HEK293 (cell line): ENCODE measurements at regions not wholly inside any gene's neighbourhood (a gene's known extent, or its start where the extent isn't known, plus 50 kb on each side); places are given as distances from the start of the nearest gene placed in this dataset.
"Not testable (repeated sequence)": the region's sequence is repeated elsewhere in the genome, so short reads cannot be mapped to it uniquely, and the experiment has no call there.

ENCODE experiments used
- CTCF ChIA-PET: fragments of 350-600 bp; formaldehyde crosslinking; extraction: SDS; loops from one replicate; lab custom pipeline; 2021; ENCODE audit warnings: antibody characterized with exemption; lab: Yijun Ruan, JAX
- POLR2A ChIA-PET: fragments of 300-600 bp; formaldehyde crosslinking; extraction: SDS; loops from one replicate; lab custom pipeline; 2020; ENCODE audit warnings: antibody characterized with exemption, inconsistent platforms; lab: Yijun Ruan, JAX
- H3K27ac ChIP-seq: fragments of 200-500 bp; sonication (Bioruptor generic); 2 replicates; pipeline ENCODE4 v1.5.1; 2014; ENCODE audit warnings: low read depth, low read length, control low read depth, inconsistent platforms; ENCODE audit errors: extremely low read depth
- H3K36me3 ChIP-seq, 2 experiments: fragments of 200-500 bp in 1 of 2; sonication (Bioruptor generic) in 1 of 2; 1 replicate in 1 of 2; 2 replicates in 1 of 2; pipeline ENCODE4 v1.5.1; 2014 to 2017; ENCODE audit warnings: inconsistent platforms in 2 of 2, low read length in 2 of 2; ENCODE audit not compliant: control insufficient read depth in 2 of 2, insufficient read depth in 1 of 2
- H3K4me1 ChIP-seq: fragments of 200-500 bp; sonication (Bioruptor generic); 2 replicates; pipeline ENCODE4 v1.5.1; 2014; ENCODE audit warnings: mild to moderate bottlenecking, low read length, inconsistent platforms; ENCODE audit not compliant: control insufficient read depth, insufficient read depth
- H3K4me3 ChIP-seq: 2 replicates; pipeline ENCODE4 v1.5.1; 2011; ENCODE audit warnings: low read depth, mild to moderate bottlenecking, control low read depth, low read length, moderate library complexity
- H3K9me3 ChIP-seq: fragments of 200-500 bp; sonication (Bioruptor generic); 2 replicates; pipeline ENCODE4 v1.5.1; 2014; ENCODE audit warnings: low read depth, low read length, inconsistent platforms; ENCODE audit not compliant: control insufficient read depth, insufficient read depth
- KLF8 ChIP-seq: fragments of 450-650 bp; formaldehyde crosslinking; IDR thresholded peaks from 2 replicates; pipeline ENCODE4 v1.5.1; 2016; ENCODE audit warnings: missing biosample characterization, missing genetic modification characterization
- OVOL3 ChIP-seq: fragments of 450-650 bp; formaldehyde crosslinking; IDR thresholded peaks from 2 replicates; pipeline ENCODE4 v1.5.1; 2016; ENCODE audit warnings: missing biosample characterization, missing genetic modification characterization
- WT1 ChIP-seq: fragments of 450-650 bp; formaldehyde crosslinking; IDR thresholded peaks from 2 replicates; pipeline ENCODE4 v1.5.1; 2016; ENCODE audit warnings: missing biosample characterization, missing genetic modification characterization
- ZBTB21 ChIP-seq: fragments of 450-650 bp; formaldehyde crosslinking; IDR thresholded peaks from 2 replicates; pipeline ENCODE4 v1.5.1; 2017; ENCODE audit warnings: missing biosample characterization, missing genetic modification characterization
- ZEB2 ChIP-seq: fragments of 450-650 bp; formaldehyde crosslinking; IDR thresholded peaks from 2 replicates; pipeline ENCODE4 v1.5.1; 2016; ENCODE audit warnings: missing biosample characterization, missing genetic modification characterization
- ZNF146 ChIP-seq: fragments of 450-650 bp; formaldehyde crosslinking; IDR thresholded peaks from 2 replicates; pipeline ENCODE4 v1.5.1; 2016; ENCODE audit warnings: missing biosample characterization, missing genetic modification characterization
- ZNF155 ChIP-seq: fragments of 450-650 bp; formaldehyde crosslinking; IDR thresholded peaks from 2 replicates; pipeline ENCODE4 v1.5.1; 2016; ENCODE audit warnings: missing biosample characterization, missing genetic modification characterization
- ZNF169 ChIP-seq: fragments of 450-650 bp; formaldehyde crosslinking; IDR thresholded peaks from 2 replicates; pipeline ENCODE4 v1.5.1; 2016; ENCODE audit warnings: missing biosample characterization, missing genetic modification characterization
- ZNF174 ChIP-seq: fragments of 450-650 bp; formaldehyde crosslinking; IDR thresholded peaks from 2 replicates; pipeline ENCODE4 v1.5.0; 2017; ENCODE audit warnings: missing biosample characterization, mild to moderate bottlenecking, missing genetic modification characterization
- ZNF214 ChIP-seq: fragments of 450-650 bp; formaldehyde crosslinking; IDR thresholded peaks from 2 replicates; pipeline ENCODE4 v1.5.1; 2017; ENCODE audit warnings: missing biosample characterization, mild to moderate bottlenecking, missing genetic modification characterization, borderline replicate concordance
- ZNF311 ChIP-seq: fragments of 450-650 bp; formaldehyde crosslinking; IDR thresholded peaks from 2 replicates; pipeline ENCODE4 v1.5.1; 2017; ENCODE audit warnings: missing biosample characterization, missing genetic modification characterization, borderline replicate concordance
- ZNF335 ChIP-seq: fragments of 450-650 bp; formaldehyde crosslinking; conservative IDR thresholded peaks from 2 replicates; pipeline ENCODE4 v1.5.1; 2016; ENCODE audit warnings: missing biosample characterization, missing genetic modification characterization
- ZNF514 ChIP-seq: fragments of 450-650 bp; formaldehyde crosslinking; IDR thresholded peaks from 2 replicates; pipeline ENCODE4 v1.5.1; 2016; ENCODE audit warnings: missing biosample characterization, missing genetic modification characterization
- ZNF571 ChIP-seq: fragments of 450-650 bp; formaldehyde crosslinking; IDR thresholded peaks from 2 replicates; pipeline ENCODE4 v1.5.0; 2017; ENCODE audit warnings: missing biosample characterization, missing genetic modification characterization
- ZNF654 ChIP-seq: fragments of 450-650 bp; formaldehyde crosslinking; IDR thresholded peaks from 2 replicates; pipeline ENCODE4 v1.5.1; 2016; ENCODE audit warnings: low read depth, missing biosample characterization, missing genetic modification characterization
- ZNF664 ChIP-seq: fragments of 450-650 bp; formaldehyde crosslinking; IDR thresholded peaks from 2 replicates; pipeline ENCODE4 v1.5.1; 2016; ENCODE audit warnings: missing biosample characterization, missing genetic modification characterization
- ZNF701 ChIP-seq: fragments of 450-650 bp; formaldehyde crosslinking; IDR thresholded peaks from 2 replicates; pipeline ENCODE4 v1.5.1; 2016; ENCODE audit warnings: missing biosample characterization, missing genetic modification characterization
- ZNF837 ChIP-seq: fragments of 450-650 bp; formaldehyde crosslinking; IDR thresholded peaks from 2 replicates; pipeline ENCODE4 v1.5.1; 2016; ENCODE audit warnings: missing biosample characterization, missing genetic modification characterization
- TF ChIP-seq, protein P1 (sequence below): fragments of 450-650 bp; formaldehyde crosslinking; IDR thresholded peaks from 2 replicates; pipeline ENCODE4 v1.5.1; 2016; ENCODE audit warnings: missing biosample characterization, missing genetic modification characterization
- TF ChIP-seq, protein P2 (sequence below): fragments of 450-650 bp; formaldehyde crosslinking; IDR thresholded peaks from 2 replicates; pipeline ENCODE4 v1.5.1; 2016; ENCODE audit warnings: missing biosample characterization, missing genetic modification characterization

DNA sequence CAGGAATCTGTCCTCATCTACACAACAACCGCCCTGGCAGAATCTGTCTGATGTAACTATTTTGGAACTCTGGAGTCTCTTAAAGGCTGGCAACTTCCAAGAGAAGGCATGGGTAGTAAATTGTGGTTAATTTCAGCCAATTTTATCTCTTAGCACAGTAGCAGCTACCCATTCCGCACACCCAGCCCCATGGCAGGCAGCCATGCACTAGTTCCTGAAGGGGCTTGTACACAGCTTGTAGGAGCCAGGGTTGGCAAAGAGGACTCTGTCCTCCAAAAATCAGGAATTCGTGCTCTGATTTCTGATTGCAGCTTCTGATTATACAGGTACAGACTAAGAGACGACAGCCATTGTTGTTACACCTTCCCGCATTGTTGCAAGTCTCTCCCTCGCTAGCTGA lies 155.9 kb downstream of the RNF144B start:
- no peaks in the 10 kb centered on the region for H3K4me1 ChIP-seq
- CTCF ChIA-PET, result no interaction called here
- POLR2A ChIA-PET, result no interaction called here

DNA sequence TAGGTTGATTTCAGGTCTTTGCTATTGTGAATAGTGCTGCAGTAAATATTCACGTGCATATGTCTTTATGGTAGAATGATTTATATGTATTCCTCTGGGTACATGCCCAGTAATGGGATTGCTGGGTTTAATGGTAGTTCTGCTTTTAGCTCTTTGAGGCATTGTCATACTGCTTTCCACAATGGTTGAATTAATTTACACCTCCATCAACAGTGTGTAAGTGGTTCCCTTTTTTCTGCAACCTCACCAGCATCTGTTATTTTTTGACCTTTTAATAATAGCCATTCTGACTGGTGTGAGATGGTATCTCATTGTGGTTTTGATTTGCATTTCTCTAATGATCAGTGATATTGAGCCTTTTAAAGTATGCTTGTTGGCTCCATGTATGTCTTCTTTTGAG lies 158.0 kb downstream of the RNF144B start:
- H3K9me3 ChIP-seq, H3K27ac ChIP-seq, POLR2A ChIA-PET, H3K4me1 ChIP-seq, H3K36me3 ChIP-seq, H3K4me3 ChIP-seq: not testable (repeated sequence)
- CTCF ChIA-PET, result interaction anchor here (0.7 kb wide), 2 partner anchors 869 to 1165 kb away, joined by 3 read pairs; no protein-coding TSS in a partner anchor

More for the DNA sequence above, 155.9 kb downstream of the RNF144B start:
- no peak overlapping the region for H3K4me3 ChIP-seq
- no peak overlapping the region for H3K27ac ChIP-seq
- no peaks in the 10 kb centered on the region for H3K9me3 ChIP-seq
- no peaks in the 10 kb centered on the region for H3K36me3 ChIP-seq
- TF ChIP-seq OVOL3 (tag by site-specific recombination), result no peak
- TF ChIP-seq ZNF701 (tag by site-specific recombination), result no peak
- no peak for TF ChIP-seq ZNF654 (tag by site-specific recombination)
- no peak for TF ChIP-seq ZNF837 (tag by site-specific recombination)
- TF ChIP-seq ZNF155 (tag by site-specific recombination), result no peak
- TF ChIP-seq ZNF335 (tag by site-specific recombination), result no peak
- TF ChIP-seq, protein P1, sequence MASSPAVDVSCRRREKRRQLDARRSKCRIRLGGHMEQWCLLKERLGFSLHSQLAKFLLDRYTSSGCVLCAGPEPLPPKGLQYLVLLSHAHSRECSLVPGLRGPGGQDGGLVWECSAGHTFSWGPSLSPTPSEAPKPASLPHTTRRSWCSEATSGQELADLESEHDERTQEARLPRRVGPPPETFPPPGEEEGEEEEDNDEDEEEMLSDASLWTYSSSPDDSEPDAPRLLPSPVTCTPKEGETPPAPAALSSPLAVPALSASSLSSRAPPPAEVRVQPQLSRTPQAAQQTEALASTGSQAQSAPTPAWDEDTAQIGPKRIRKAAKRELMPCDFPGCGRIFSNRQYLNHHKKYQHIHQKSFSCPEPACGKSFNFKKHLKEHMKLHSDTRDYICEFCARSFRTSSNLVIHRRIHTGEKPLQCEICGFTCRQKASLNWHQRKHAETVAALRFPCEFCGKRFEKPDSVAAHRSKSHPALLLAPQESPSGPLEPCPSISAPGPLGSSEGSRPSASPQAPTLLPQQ, result no peak
- no peak for TF ChIP-seq ZEB2 (tag by site-specific recombination)
- no peak for TF ChIP-seq ZNF311 (tag by site-specific recombination)
- TF ChIP-seq, protein P2, sequence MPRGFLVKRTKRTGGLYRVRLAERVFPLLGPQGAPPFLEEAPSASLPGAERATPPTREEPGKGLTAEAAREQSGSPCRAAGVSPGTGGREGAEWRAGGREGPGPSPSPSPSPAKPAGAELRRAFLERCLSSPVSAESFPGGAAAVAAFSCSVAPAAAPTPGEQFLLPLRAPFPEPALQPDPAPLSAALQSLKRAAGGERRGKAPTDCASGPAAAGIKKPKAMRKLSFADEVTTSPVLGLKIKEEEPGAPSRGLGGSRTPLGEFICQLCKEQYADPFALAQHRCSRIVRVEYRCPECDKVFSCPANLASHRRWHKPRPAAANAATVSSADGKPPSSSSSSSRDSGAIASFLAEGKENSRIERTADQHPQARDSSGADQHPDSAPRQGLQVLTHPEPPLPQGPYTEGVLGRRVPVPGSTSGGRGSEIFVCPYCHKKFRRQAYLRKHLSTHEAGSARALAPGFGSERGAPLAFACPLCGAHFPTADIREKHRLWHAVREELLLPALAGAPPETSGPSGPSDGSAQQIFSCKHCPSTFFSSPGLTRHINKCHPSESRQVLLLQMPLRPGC (tag by site-specific recombination), result no peak
- no peak for TF ChIP-seq ZNF146
- TF ChIP-seq ZNF664, result no peak
- no peak for TF ChIP-seq ZBTB21
- TF ChIP-seq ZNF174 (tag by site-specific recombination), result no peak

DNA sequence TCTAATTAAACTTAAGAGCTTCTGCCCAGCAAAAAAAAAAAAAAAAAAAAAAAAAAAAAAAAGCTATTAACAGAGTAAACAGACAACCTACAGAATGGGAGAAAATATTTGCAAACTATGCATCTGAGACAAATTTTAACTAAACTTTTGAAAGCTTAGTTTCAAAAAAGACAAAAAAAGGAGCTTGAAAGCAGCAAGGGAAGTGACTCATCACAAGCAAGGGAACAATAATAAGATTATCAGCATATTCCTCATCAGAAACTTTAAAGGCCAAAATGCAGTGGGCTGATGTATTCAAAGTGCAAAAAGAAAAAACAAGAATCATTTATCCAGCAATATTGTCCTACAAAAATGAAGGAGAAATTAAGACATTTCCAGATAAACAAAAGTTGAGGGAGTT lies 158.6 kb downstream of the RNF144B start:
- ChIA-PET POLR2A (no interaction called here), CTCF (interaction anchor here (0.7 kb wide), 3 partner anchors 349 to 1164 kb away, joined by 3 read pairs; no protein-coding TSS in a partner anchor)
- no peak overlapping the region for H3K4me3 ChIP-seq
- no peak overlapping the region for H3K27ac ChIP-seq
- H3K4me1 ChIP-seq, result no peaks in the 10 kb centered on the region
- no peaks in the 10 kb centered on the region for H3K9me3 ChIP-seq
- TF ChIP-seq WT1 (tag by site-specific recombination) (no peak), ZNF514 (tag by site-specific recombination) (no peak), ZNF214 (tag by site-specific recombination) (no peak), ZNF571 (no peak), ZNF169 (no peak), KLF8 (tag by site-specific recombination) (no peak)
- no peaks in the 10 kb centered on the region for H3K36me3 ChIP-seq
